ENCODE measurements at regions not wholly inside any gene's neighbourhood (a gene's known extent, or its start where the extent isn't known, plus 50 kb on each side); places are given as distances from the start of the nearest gene placed in this dataset.

- DNase-seq = no peak
- no peak overlapping the region for H3K27ac Mint-ChIP-seq
Measured at GRCh38 chr2:189255711-189256110, 76.2 kb upstream of the COL5A2 start.

GRCh38 chr2:189258616-189259365 lies 79.2 kb upstream of the COL5A2 start:
- DNase-seq = no peak
- no peaks in the 10 kb centered on the region for H3K27me3 Mint-ChIP-seq (ENCODE audit: low read depth in 3 of 3)
- no peaks in the 10 kb centered on the region for H3K36me3 Mint-ChIP-seq
- H3K4me1 Mint-ChIP-seq = no peaks in the 10 kb centered on the region
- H3K4me3 Mint-ChIP-seq = no peak overlapping the region
- peaks cover 0 to 13% (median 5%) of the 10 kb centered on the region in 6 donors for H3K9me3 Mint-ChIP-seq
- no peak overlapping the region for H3K27ac Mint-ChIP-seq

More at GRCh38 chr2:189255711-189256110, 76.2 kb upstream of the COL5A2 start:
- no peaks in the 10 kb centered on the region for H3K4me1 Mint-ChIP-seq
- no peaks in the 10 kb centered on the region for H3K27me3 Mint-ChIP-seq (ENCODE audit: low read depth in 3 of 3)
- peaks cover 0 to 16% (median 6%) of the 10 kb centered on the region in 6 donors for H3K9me3 Mint-ChIP-seq
- H3K4me3 Mint-ChIP-seq = no peak overlapping the region
- H3K36me3 Mint-ChIP-seq = no peaks in the 10 kb centered on the region

- Mint-ChIP-seq H3K9me3 (peaks cover 0 to 10% (median 6%) of the 10 kb centered on the region in 6 donors), H3K4me1 (no peaks in the 10 kb centered on the region), H3K27me3 (ENCODE audit: low read depth in 3 of 3) (no peaks in the 10 kb centered on the region), H3K36me3 (no peaks in the 10 kb centered on the region), H3K27ac (no peak overlapping the region), H3K4me3 (no peak overlapping the region)
- no peak for DNase-seq
Measured at GRCh38 chr2:189260361-189260814, 80.8 kb upstream of the COL5A2 start.

- Mint-ChIP-seq H3K4me3 (no peak overlapping the region), H3K9me3 (peaks cover 0 to 10% (median 5%) of the 10 kb centered on the region in 6 donors), H3K27me3 (ENCODE audit: low read depth in 3 of 3) (no peaks in the 10 kb centered on the region), H3K4me1 (no peaks in the 10 kb centered on the region), H3K36me3 (no peaks in the 10 kb centered on the region), H3K27ac (no peak overlapping the region)
- peak in 2 of 3 donors; percentile 1 to 2 for DNase-seq
Measured at GRCh38 chr2:189261431-189261841, 81.9 kb upstream of the COL5A2 start.

DNA sequence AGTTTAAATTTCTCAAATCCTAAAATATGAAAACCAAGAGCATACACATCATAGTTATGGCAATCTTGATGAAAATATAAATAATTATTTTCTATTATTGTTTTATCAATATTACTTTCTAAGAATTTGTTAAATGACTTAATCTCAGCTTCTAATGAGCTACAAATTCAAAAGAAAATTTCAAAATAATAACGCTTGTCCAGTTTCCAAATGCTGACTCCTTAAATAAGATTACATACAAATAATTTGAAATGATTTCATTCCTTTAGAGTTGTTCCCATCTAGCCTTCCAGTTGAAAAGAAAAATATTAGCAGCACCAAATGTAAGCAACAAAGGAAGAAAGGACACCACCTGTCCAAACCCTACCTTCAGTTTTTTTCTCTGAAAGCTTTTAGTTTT lies 82.4 kb upstream of the COL5A2 start:
- H3K4me1 Mint-ChIP-seq = no peaks in the 10 kb centered on the region
- peaks cover 0 to 10% (median 5%) of the 10 kb centered on the region in 6 donors for H3K9me3 Mint-ChIP-seq
- H3K36me3 Mint-ChIP-seq = no peaks in the 10 kb centered on the region
- H3K4me3 Mint-ChIP-seq = no peak overlapping the region
- H3K27ac Mint-ChIP-seq = no peak overlapping the region
- no peaks in the 10 kb centered on the region for H3K27me3 Mint-ChIP-seq (ENCODE audit: low read depth in 3 of 3)
- no peak for DNase-seq

DNA sequence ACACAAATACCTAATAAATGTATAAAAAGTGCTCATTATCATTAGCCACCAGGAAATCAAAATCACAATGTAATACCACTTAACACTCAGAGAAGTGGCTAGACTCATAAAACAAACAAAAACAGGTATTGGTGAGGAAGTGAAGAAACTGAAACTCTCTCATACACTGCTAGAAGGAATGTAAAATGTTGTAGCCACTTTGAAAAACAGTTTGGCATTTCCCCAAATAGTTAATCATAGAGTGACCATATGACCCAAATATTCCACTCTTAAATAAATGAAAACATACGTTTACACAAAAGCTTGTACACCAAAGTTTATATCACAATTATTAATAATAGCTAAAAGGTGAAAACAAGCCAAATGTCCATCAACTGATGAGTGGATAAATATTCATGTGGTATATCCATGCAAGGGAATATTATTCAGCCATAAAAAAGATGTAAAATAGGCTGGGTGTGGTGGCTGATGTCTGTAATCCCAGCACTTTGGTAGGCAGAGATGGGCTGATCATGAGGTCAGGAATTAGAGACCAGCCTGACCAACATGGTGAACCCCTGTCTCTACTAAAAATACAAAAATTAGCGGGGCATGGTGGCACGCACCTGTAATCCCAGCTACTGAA lies 86.2 kb upstream of the COL5A2 start:
- Mint-ChIP-seq H3K4me3 (no peak overlapping the region), H3K36me3 (no peaks in the 10 kb centered on the region), H3K4me1 (no peaks in the 10 kb centered on the region), H3K9me3 (peaks cover 6 to 17% (median 11%) of the 10 kb centered on the region in 6 donors), H3K27ac (no peak overlapping the region), H3K27me3 (ENCODE audit: low read depth in 3 of 3) (peaks cover 0 to 3% (median 0%) of the 10 kb centered on the region in 3 donors)
- DNase-seq = no peak

DNA sequence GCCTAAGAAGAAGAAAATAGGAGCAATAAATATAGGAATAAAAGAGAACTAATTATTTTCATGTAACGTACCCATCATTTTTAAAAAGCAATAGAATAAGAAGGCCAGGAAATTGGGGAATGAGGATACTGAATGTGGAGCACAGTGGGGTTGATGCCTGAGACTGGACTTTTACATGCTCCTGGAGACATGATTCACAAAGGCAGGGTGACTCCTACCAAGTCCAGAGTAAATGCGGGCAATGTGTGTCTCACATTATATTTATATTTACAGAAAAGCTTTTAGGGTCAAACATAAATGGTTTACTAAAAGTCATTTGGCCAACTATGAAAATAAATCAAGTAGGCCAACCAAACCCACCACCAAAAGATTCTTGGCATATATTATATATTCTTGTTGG lies 87.9 kb upstream of the COL5A2 start:
- Mint-ChIP-seq H3K36me3 (no peaks in the 10 kb centered on the region), H3K27me3 (ENCODE audit: low read depth in 3 of 3) (peaks cover 0 to 5% (median 0%) of the 10 kb centered on the region in 3 donors), H3K27ac (no peak overlapping the region), H3K4me3 (no peak overlapping the region), H3K9me3 (peaks cover 5 to 26% (median 20%) of the 10 kb centered on the region in 6 donors), H3K4me1 (no peaks in the 10 kb centered on the region)
- DNase-seq = no peak

DNA sequence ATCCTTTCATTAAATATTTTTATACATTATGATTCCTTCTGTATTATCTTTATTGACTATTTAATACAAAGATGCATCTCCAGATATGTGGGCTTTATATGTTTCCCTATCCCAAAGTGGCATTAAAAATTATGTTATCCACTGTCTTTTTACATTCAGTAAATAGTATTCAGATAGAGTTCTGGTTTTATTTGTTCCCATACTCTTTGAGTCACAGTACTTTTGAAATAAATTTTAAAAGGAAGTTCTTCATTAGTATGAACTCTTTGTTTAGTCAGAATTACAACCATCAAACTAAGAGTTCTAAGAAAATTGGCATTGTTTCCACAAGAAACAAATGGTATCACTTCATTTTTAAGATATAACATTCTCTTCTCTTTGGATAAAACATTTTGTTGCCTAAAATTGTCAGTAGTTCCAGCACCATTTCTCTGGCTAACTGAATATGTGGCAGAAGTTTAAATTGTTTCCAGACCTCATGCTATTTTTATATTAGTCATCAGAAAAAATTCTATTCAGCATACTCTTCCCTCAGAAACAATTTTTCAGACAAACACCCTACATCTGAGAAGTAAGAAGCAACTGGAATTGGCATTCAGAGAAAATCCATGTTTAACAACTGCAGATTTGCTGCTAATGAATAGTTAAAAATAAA lies 88.5 kb upstream of the COL5A2 start:
- H3K4me3 Mint-ChIP-seq = no peak overlapping the region
- no peak overlapping the region for H3K27ac Mint-ChIP-seq
- H3K4me1 Mint-ChIP-seq = no peaks in the 10 kb centered on the region
- H3K27me3 Mint-ChIP-seq (ENCODE audit: low read depth in 3 of 3) = peaks cover 0 to 5% (median 0%) of the 10 kb centered on the region in 3 donors
- no peaks in the 10 kb centered on the region for H3K36me3 Mint-ChIP-seq
- H3K9me3 Mint-ChIP-seq = peaks cover 5 to 26% (median 21%) of the 10 kb centered on the region in 6 donors
- DNase-seq = no peak

DNA sequence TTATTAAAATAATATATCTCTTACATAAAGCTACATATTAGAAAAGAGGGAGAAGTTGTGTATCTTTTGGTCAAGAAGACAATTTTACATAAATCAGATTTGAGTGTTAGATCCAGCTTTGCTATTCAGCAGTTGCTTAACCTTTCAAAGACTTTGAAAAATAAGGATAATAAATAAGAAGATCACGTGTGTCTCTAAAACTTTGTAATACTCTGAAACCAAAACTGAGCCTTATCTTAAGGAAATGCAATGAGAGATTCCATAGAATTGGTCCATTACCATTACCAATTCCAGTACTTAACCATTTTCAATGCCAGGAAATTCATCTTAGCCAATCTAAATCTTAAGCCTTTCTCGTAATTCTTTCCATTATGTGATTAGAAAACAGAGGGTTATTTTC lies 89.2 kb upstream of the COL5A2 start:
- H3K27me3 Mint-ChIP-seq (ENCODE audit: low read depth in 3 of 3) = peaks cover 0 to 6% (median 0%) of the 10 kb centered on the region in 3 donors
- DNase-seq = no peak
- no peak overlapping the region for H3K4me3 Mint-ChIP-seq
- no peaks in the 10 kb centered on the region for H3K4me1 Mint-ChIP-seq
- H3K36me3 Mint-ChIP-seq = no peaks in the 10 kb centered on the region
- H3K27ac Mint-ChIP-seq = no peak overlapping the region
- H3K9me3 Mint-ChIP-seq = peaks cover 8 to 30% (median 21%) of the 10 kb centered on the region in 6 donors

GRCh38 chr2:189273734-189274133 lies 94.2 kb upstream of the COL5A2 start:
- no peak for DNase-seq
- no peak overlapping the region for H3K4me3 Mint-ChIP-seq
- peaks cover 0 to 6% (median 0%) of the 10 kb centered on the region in 3 donors for H3K27me3 Mint-ChIP-seq (ENCODE audit: low read depth in 3 of 3)
- H3K4me1 Mint-ChIP-seq = no peaks in the 10 kb centered on the region
- H3K9me3 Mint-ChIP-seq = peaks cover 11 to 36% (median 17%) of the 10 kb centered on the region in 6 donors
- no peak overlapping the region for H3K27ac Mint-ChIP-seq
- H3K36me3 Mint-ChIP-seq = no peaks in the 10 kb centered on the region

DNA sequence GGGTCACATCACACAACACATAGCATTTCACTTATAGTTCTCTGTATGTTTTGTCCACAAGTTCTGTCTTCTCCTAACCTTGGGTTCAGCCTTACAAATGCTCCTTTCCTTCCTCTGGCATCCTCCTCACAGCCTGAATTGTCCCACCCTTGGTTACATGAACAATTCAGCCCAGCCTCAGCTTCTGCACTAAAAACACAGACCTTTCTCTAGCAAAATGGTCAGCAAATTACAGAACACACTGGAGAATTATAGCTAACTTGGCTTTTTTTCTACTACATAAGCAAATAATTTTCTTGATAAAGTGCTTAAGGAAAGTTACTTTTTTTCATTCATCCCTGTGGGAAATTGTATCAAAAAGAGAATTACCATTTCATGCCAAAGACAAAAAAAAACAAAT lies 94.8 kb upstream of the COL5A2 start:
- DNase-seq = no peak
- H3K4me1 Mint-ChIP-seq = no peaks in the 10 kb centered on the region
- H3K36me3 Mint-ChIP-seq = no peaks in the 10 kb centered on the region
- H3K9me3 Mint-ChIP-seq = peaks cover 9 to 39% (median 16%) of the 10 kb centered on the region in 6 donors
- no peak overlapping the region for H3K4me3 Mint-ChIP-seq
- no peak overlapping the region for H3K27ac Mint-ChIP-seq
- peaks cover 0 to 6% (median 0%) of the 10 kb centered on the region in 3 donors for H3K27me3 Mint-ChIP-seq (ENCODE audit: low read depth in 3 of 3)

GRCh38 chr2:189276277-189276676 lies 96.7 kb upstream of the COL5A2 start:
- peaks cover 6 to 20% (median 9%) of the 10 kb centered on the region in 6 donors for H3K9me3 Mint-ChIP-seq

GRCh38 chr2:189281201-189281600 lies 101.6 kb upstream of the COL5A2 start:
- Mint-ChIP-seq H3K4me3 (no peak overlapping the region), H3K4me1 (no peaks in the 10 kb centered on the region), H3K27ac (no peak overlapping the region), H3K36me3 (no peaks in the 10 kb centered on the region), H3K27me3 (ENCODE audit: low read depth in 3 of 3) (no peaks in the 10 kb centered on the region), H3K9me3 (peaks cover 0 to 11% (median 3%) of the 10 kb centered on the region in 6 donors)
- DNase-seq = no peak

More at GRCh38 chr2:189276277-189276676, 96.7 kb upstream of the COL5A2 start:
- Mint-ChIP-seq H3K4me1 (no peaks in the 10 kb centered on the region), H3K27me3 (ENCODE audit: low read depth in 3 of 3) (peaks cover 0 to 3% (median 0%) of the 10 kb centered on the region in 3 donors), H3K27ac (no peak overlapping the region), H3K4me3 (no peak overlapping the region), H3K36me3 (no peaks in the 10 kb centered on the region)
- no peak for DNase-seq

GRCh38 chr2:189285349-189285748 lies 105.8 kb upstream of the COL5A2 start:
- H3K36me3 Mint-ChIP-seq = peaks cover 0 to under 1% (median 0%) of the 10 kb centered on the region in 3 donors
- peaks cover 0 to 6% (median 3%) of the 10 kb centered on the region in 6 donors for H3K9me3 Mint-ChIP-seq
- no peak overlapping the region for H3K4me3 Mint-ChIP-seq
- DNase-seq = no peak
- H3K27ac Mint-ChIP-seq = no peak overlapping the region
- no peaks in the 10 kb centered on the region for H3K4me1 Mint-ChIP-seq
- no peaks in the 10 kb centered on the region for H3K27me3 Mint-ChIP-seq (ENCODE audit: low read depth in 3 of 3)
